ENCODE measurements at regions not wholly inside any gene's neighbourhood (a gene's known extent, or its start where the extent isn't known, plus 50 kb on each side); places are given as distances from the start of the nearest gene placed in this dataset.

DNA sequence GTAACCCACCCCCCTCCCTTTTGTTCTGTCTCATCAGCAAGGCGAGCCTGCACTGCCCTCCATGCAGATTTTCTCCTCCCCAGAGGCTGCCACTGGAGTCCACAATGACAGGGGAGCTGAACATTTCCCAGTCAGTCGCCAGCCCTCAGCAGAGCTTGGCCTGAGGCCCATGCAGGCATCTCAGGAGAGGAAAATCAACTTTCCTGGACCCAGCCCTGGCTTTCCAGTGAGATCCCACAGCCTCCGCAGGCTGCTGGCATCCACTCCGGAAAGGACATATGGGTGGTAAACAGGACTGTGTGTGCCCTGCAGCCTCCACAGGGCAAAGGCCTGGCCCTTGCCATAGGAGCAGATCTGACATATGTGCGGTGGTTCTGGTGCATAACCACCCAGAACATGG is 253.8 kb downstream of the TNS1 start:
- TF ChIP-seq, protein P1, sequence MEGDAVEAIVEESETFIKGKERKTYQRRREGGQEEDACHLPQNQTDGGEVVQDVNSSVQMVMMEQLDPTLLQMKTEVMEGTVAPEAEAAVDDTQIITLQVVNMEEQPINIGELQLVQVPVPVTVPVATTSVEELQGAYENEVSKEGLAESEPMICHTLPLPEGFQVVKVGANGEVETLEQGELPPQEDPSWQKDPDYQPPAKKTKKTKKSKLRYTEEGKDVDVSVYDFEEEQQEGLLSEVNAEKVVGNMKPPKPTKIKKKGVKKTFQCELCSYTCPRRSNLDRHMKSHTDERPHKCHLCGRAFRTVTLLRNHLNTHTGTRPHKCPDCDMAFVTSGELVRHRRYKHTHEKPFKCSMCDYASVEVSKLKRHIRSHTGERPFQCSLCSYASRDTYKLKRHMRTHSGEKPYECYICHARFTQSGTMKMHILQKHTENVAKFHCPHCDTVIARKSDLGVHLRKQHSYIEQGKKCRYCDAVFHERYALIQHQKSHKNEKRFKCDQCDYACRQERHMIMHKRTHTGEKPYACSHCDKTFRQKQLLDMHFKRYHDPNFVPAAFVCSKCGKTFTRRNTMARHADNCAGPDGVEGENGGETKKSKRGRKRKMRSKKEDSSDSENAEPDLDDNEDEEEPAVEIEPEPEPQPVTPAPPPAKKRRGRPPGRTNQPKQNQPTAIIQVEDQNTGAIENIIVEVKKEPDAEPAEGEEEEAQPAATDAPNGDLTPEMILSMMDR (conservative IDR thresholded peaks at IDR 0.05; ENCODE audit: low read depth, low read length) = no peak
- H3K4me3 ChIP-seq (ENCODE audit: low read depth, low read length) = no peak overlapping the region
- DNase-seq (ENCODE audit: low read depth) = no peak

- no peak for DNase-seq (ENCODE audit: low read depth)
- no peak overlapping the region for H3K4me3 ChIP-seq (ENCODE audit: low read depth, low read length)
- TF ChIP-seq, protein P1 (conservative IDR thresholded peaks at IDR 0.05; ENCODE audit: low read depth, low read length) = no peak
These were observed 256.0 kb downstream of the TNS1 start for GRCh38 chr2:217746808-217747207.

DNA sequence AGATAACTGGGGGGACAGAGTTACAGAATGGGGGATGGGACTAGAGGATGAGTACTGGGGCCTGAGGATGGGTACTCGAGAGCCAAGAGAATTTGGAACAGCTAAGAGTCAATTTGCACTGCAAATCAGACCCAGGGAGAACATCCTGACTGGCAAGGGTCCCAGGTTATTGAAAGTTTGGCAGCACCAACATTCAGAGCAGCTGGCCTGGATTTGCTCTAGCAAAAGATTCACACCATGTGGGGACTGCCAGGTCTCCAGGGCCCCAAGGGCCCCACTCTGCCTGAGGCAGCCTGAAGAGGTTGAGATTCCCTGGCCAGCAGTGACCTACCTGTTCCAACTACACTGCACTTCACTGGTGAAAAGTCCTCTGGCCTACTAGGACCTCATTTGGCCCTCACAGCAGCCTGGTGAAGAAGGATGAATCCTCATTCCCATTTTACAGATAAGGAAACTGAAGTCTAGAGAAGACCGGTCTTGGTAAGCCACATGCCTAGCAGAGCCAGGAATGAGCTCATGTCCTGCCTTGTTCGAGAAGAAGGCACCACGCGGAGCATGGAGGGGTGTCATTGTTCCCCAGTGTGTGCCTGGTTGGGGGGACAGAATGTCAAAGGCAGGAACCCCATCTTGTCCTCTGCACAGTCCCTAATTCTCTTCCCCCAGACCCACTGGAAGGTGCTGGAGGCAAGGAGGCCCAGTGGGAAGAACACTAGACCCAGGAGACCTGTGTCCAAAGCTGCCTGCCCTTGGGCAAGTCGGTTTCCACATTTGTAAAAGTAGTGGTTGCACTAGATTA is 258.6 kb downstream of the TNS1 start:
- TF ChIP-seq, protein P1 (conservative IDR thresholded peaks at IDR 0.05; ENCODE audit: low read depth, low read length) = no peak
- no peak overlapping the region for H3K4me3 ChIP-seq (ENCODE audit: low read depth, low read length)
- no peak for DNase-seq (ENCODE audit: low read depth)

- TF ChIP-seq, protein P1 (conservative IDR thresholded peaks at IDR 0.05; ENCODE audit: low read depth, low read length) = no peak
- no peak for DNase-seq (ENCODE audit: low read depth)
- H3K4me3 ChIP-seq (ENCODE audit: low read depth, low read length) = no peak overlapping the region
These were observed 259.4 kb downstream of the TNS1 start for GRCh38 chr2:217743407-217743806.

- H3K4me3 ChIP-seq (ENCODE audit: low read depth, low read length) = no peak overlapping the region
- DNase-seq (ENCODE audit: low read depth) = no peak
- TF ChIP-seq, protein P1 (conservative IDR thresholded peaks at IDR 0.05; ENCODE audit: low read depth, low read length) = no peak
These were observed 260.0 kb downstream of the TNS1 start for GRCh38 chr2:217742841-217743240.

DNA sequence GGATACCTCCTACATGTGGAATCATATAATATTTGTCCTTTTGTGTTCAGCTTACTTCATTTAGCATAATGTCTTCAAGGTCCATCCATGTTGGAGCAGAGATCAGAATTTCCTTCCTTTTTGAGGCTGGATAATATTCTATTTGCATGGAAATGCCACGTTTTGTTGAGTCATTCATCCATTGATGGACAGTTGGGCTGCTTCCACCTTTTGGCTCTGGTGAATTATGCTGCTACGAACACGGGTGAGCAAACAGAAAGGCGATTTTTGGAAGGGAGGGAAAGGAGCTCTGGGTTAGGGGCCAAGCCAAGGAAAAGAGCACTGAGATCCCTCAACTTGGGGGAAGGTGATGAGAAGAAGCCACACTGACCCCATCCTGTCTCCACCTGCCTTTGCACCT is 260.5 kb downstream of the TNS1 start:
- no peak overlapping the region for H3K4me3 ChIP-seq (ENCODE audit: low read depth, low read length)
- TF ChIP-seq, protein P1 (conservative IDR thresholded peaks at IDR 0.05; ENCODE audit: low read depth, low read length) = no peak
- DNase-seq (ENCODE audit: low read depth) = no peak

DNA sequence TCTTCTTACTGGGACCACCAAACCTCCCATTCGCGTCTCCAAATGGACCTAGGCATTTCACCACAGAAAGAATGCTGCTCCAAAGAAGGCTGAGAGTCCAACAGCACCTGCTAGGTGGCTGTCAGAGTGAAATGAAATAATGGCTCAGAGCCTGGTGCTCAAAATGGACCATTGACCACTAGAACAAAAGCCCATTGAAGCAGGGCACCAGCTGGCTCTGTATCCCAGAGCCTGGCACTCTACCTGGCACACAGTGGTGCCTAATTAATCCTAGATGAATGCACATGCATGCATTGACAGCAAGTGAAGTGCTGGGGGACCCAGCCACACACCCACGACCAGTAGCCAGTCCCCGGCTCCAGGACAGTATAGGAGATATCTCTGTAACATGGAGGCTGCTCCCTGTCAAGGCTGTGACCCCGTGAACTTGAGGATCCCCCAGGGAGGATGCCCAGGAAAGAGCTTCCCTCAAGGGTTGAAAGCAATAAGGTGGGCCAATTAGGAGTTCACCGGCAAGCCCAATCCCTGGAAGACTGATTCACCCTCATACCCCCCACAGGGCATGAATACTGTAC is 261.3 kb downstream of the TNS1 start:
- no peak overlapping the region for H3K4me3 ChIP-seq (ENCODE audit: low read depth, low read length)
- DNase-seq (ENCODE audit: low read depth) = no peak
- TF ChIP-seq, protein P1 (conservative IDR thresholded peaks at IDR 0.05; ENCODE audit: low read depth, low read length) = no peak

All from epithelial cell of proximal tubule (primary cell).